B cell (primary cell): ENCODE measurements at regions not wholly inside any gene's neighbourhood (a gene's known extent, or its start where the extent isn't known, plus 50 kb on each side); places are given as distances from the start of the nearest gene placed in this dataset.

Experiments
- ATAC-seq: fragments of 200-7000 bp; cut with Tn5 transposase; one replicate; pipeline ENCODE4 v1.10.0; 2021; ENCODE audit warnings: low read depth, mild to moderate bottlenecking, moderate number of reproducible peaks, moderate library complexity
- CTCF ChIA-PET: fragments of 350-600 bp; sonication (Branson Sonifier 250); formaldehyde crosslinking; loops from one replicate; lab custom pipeline; 2021; ENCODE audit warnings: antibody characterized with exemption, inconsistent platforms; lab: Charles Lee
- POLR2A ChIA-PET: fragments of 350-600 bp; sonication (Branson Sonifier 250); formaldehyde crosslinking; loops from one replicate; lab custom pipeline; 2021; ENCODE audit warnings: antibody characterized with exemption; lab: Charles Lee
- DNase-seq: peaks from one replicate; pipeline ENCODE4 v3.0.0; 2013
- H2AFZ ChIP-seq: 2 replicates; pipeline ENCODE4 v1.6.1; 2012; ENCODE audit warnings: mild to moderate bottlenecking, low read depth, low read length; ENCODE audit not compliant: insufficient read depth, poor library complexity, severe bottlenecking
- H3K27ac ChIP-seq, 2 donors: 1 replicate in 1 of 2; 2 replicates in 1 of 2; pipeline ENCODE4 v1.5.1; 2012 to 2013; ENCODE audit warnings: low read length in 2 of 2, mild to moderate bottlenecking in 2 of 2, moderate library complexity in 1 of 2
- H3K27me3 ChIP-seq, 4 experiments: fragments of 200-600 bp in 1 of 4; sonication (generic) in 1 of 4; replicated peaks in 1 of 4; 1 replicate in 2 of 4; 2 replicates in 2 of 4; pipeline versions ENCODE4 v1.6.1 to v1.7.0; 2013 to 2016; ENCODE audit warnings: low read length in 3 of 4, mild to moderate bottlenecking in 2 of 4, mixed read lengths in 1 of 4, moderate library complexity in 1 of 4; ENCODE audit not compliant: insufficient read depth in 4 of 4, control insufficient read depth in 3 of 4; ENCODE audit errors: control extremely low read depth in 1 of 4
- H3K36me3 ChIP-seq, 2 experiments: replicated peaks in 1 of 2; 1 replicate in 1 of 2; 2 replicates in 1 of 2; pipeline versions ENCODE4 v1.6.1 to v1.7.1; 2013; ENCODE audit warnings: low read length in 1 of 2; ENCODE audit not compliant: insufficient read depth in 2 of 2, control insufficient read depth in 1 of 2; ENCODE audit errors: control extremely low read depth in 1 of 2, extremely low read depth in 1 of 2
- H3K4me1 ChIP-seq, 2 donors: fragments of 200-600 bp in 1 of 2; sonication (generic) in 1 of 2; 1 replicate in 1 of 2; 2 replicates in 1 of 2; pipeline versions ENCODE4 v1.5.1 to v1.6.1; 2013 to 2017; ENCODE audit warnings: low read length in 2 of 2; ENCODE audit not compliant: control insufficient read depth in 2 of 2, insufficient read depth in 2 of 2
- H3K4me2 ChIP-seq: replicated peaks from 2 replicates; pipeline ENCODE3; 2012; ENCODE audit warnings: mild to moderate bottlenecking, low read depth, low read length; ENCODE audit not compliant: poor library complexity, severe bottlenecking
- H3K4me3 ChIP-seq, 5 experiments: fragments of 200-600 bp in 1 of 5; sonication (generic) in 1 of 5; 1 replicate in 3 of 5; 2 replicates in 2 of 5; pipeline versions ENCODE4 v1.5.1 to v1.7.0; 2011 to 2016; ENCODE audit warnings: low read length in 4 of 5, mild to moderate bottlenecking in 4 of 5, low read depth in 2 of 5, control low read depth in 1 of 5, moderate library complexity in 1 of 5; ENCODE audit not compliant: insufficient read depth in 1 of 5; ENCODE audit errors: control extremely low read depth in 1 of 5, extremely low read depth in 1 of 5
- H3K79me2 ChIP-seq: fragments of 200-600 bp; sonication (generic); one replicate; pipeline ENCODE4 v1.6.0; 2016; ENCODE audit warnings: low read length; ENCODE audit not compliant: control insufficient read depth, insufficient read depth
- H3K9ac ChIP-seq: fragments of 200-600 bp; sonication (generic); 2 replicates; pipeline ENCODE4 v1.6.1; 2017; ENCODE audit warnings: mild to moderate bottlenecking, low read length, moderate library complexity
- H3K9me3 ChIP-seq, 3 donors: one replicate each; pipeline versions ENCODE4 v1.6.1 to v1.7.1; 2013; ENCODE audit warnings: low read length in 2 of 3; ENCODE audit not compliant: control insufficient read depth in 2 of 3, insufficient read depth in 1 of 3; ENCODE audit errors: control extremely low read depth in 1 of 3
- H4K20me1 ChIP-seq: 2 replicates; pipeline ENCODE4 v1.6.0; 2012; ENCODE audit warnings: mild to moderate bottlenecking, low read length; ENCODE audit not compliant: insufficient read depth, control insufficient read depth, poor library complexity, severe bottlenecking
- H3K27ac Mint-ChIP-seq: one replicate; pipeline ENCODE4 v1.8.0; 2021; ENCODE audit warnings: mixed read lengths
- H3K27me3 Mint-ChIP-seq: one replicate; pipeline ENCODE4 v1.8.0; 2021; ENCODE audit warnings: mixed read lengths
- H3K4me1 Mint-ChIP-seq: one replicate; pipeline ENCODE4 v1.8.0; 2021; ENCODE audit warnings: mixed read lengths
- H3K4me3 Mint-ChIP-seq: one replicate; pipeline ENCODE4 v1.8.0; 2021; ENCODE audit warnings: mixed read lengths
- H3K9me3 Mint-ChIP-seq: one replicate; pipeline ENCODE4 v1.8.0; 2022; ENCODE audit warnings: mixed read lengths; ENCODE audit not compliant: insufficient read depth
- CTCF ChIP-seq: fragments of 200-600 bp; IDR thresholded peaks from one replicate; pipeline ENCODE4 v1.8.0; 2022; ENCODE audit warnings: antibody characterized with exemption, mild to moderate bottlenecking
- EZH2 ChIP-seq: IDR thresholded peaks from 2 replicates; pipeline ENCODE4 v1.6.1; 2012; ENCODE audit warnings: borderline replicate concordance, low read depth, mild to moderate bottlenecking, moderate library complexity, low read length; ENCODE audit not compliant: insufficient read depth, poor library complexity, severe bottlenecking
- WGBS: methylation state at CpG from one replicate; pipeline ENCODE4 v1.1.5; 2013; ENCODE audit warnings: missing lambda C conversion rate; ENCODE audit not compliant: insufficient coverage; 5-methylcytosine and 5-hydroxymethylcytosine counted together
- intact Hi-C: fragments of 100-400 bp; cut with micrococcal nuclease; formaldehyde crosslinking; loops from one replicate; pipeline ENCODE4 v1.10.0; 2022

GRCh38 chr5:8391911-8392310, 523.0 kb downstream of the MTRR start:
- no CpG with 5 or more reads among the region's 2 CpGs for WGBS
- H4K20me1 ChIP-seq, result no peaks in the 10 kb centered on the region
- ATAC-seq, result no peak

GRCh38 chr5:8393240-8393639, 524.3 kb downstream of the MTRR start:
- H3K4me2 ChIP-seq, result no peak overlapping the region
- ChIA-PET POLR2A (no interaction called here), CTCF (no interaction called here)
- intact Hi-C loops, result no loop called here
- H3K27ac ChIP-seq, result no peak overlapping the region
- TF ChIP-seq EZH2, result no peak
- TF ChIP-seq CTCF, result no peak
- H4K20me1 ChIP-seq, result no peaks in the 10 kb centered on the region
- no peaks in the 10 kb centered on the region for H3K79me2 ChIP-seq
- no peaks in the 10 kb centered on the region for H3K4me1 ChIP-seq
- ATAC-seq, result no peak
- no peak for DNase-seq
- H3K4me3 Mint-ChIP-seq, result no peak overlapping the region
- H3K27me3 Mint-ChIP-seq, result no peaks in the 10 kb centered on the region
- no peaks in the 10 kb centered on the region for H3K9me3 ChIP-seq
- no peaks in the 10 kb centered on the region for H3K27me3 ChIP-seq
- H3K9ac ChIP-seq, result no peak overlapping the region
- 100% methylated on average over 2 of the region's 2 CpGs for WGBS
- H3K36me3 ChIP-seq, result no peaks in the 10 kb centered on the region
- H3K4me1 Mint-ChIP-seq, result no peaks in the 10 kb centered on the region
- no peak overlapping the region for H2AFZ ChIP-seq
- H3K4me3 ChIP-seq, result no peak overlapping the region
- H3K27ac Mint-ChIP-seq, result no peak overlapping the region
- no peaks in the 10 kb centered on the region for H3K9me3 Mint-ChIP-seq

More at GRCh38 chr5:8391911-8392310, 523.0 kb downstream of the MTRR start:
- H3K9me3 Mint-ChIP-seq, result no peaks in the 10 kb centered on the region
- H3K4me1 ChIP-seq, result no peaks in the 10 kb centered on the region
- intact Hi-C loops, result no loop called here
- no peak overlapping the region for H2AFZ ChIP-seq
- H3K4me1 Mint-ChIP-seq, result no peaks in the 10 kb centered on the region
- TF ChIP-seq EZH2, result no peak
- no peak for TF ChIP-seq CTCF
- H3K27ac ChIP-seq, result no peak overlapping the region
- H3K27ac Mint-ChIP-seq, result no peak overlapping the region
- H3K79me2 ChIP-seq, result no peaks in the 10 kb centered on the region
- no peak overlapping the region for H3K4me3 Mint-ChIP-seq
- no peaks in the 10 kb centered on the region for H3K27me3 Mint-ChIP-seq
- no peak for DNase-seq
- no peak overlapping the region for H3K9ac ChIP-seq
- H3K27me3 ChIP-seq, result no peaks in the 10 kb centered on the region
- H3K4me3 ChIP-seq, result no peak overlapping the region
- no peaks in the 10 kb centered on the region for H3K36me3 ChIP-seq
- H3K4me2 ChIP-seq, result no peak overlapping the region
- H3K9me3 ChIP-seq, result no peaks in the 10 kb centered on the region
- POLR2A ChIA-PET, result no interaction called here
- CTCF ChIA-PET, result no interaction called here
